Activated CD8-positive, alpha-beta memory T cell treated with anti-CD3 and anti-CD28 coated beads for 36 hours (primary cell): ENCODE measurements at regions not wholly inside any gene's neighbourhood (a gene's known extent, or its start where the extent isn't known, plus 50 kb on each side); places are given as distances from the start of the nearest gene placed in this dataset.
"Not testable (repeated sequence)": the region's sequence is repeated elsewhere in the genome, so short reads cannot be mapped to it uniquely, and the experiment has no call there.

Source experiments
- CTCF ChIA-PET: fragments of 350-600 bp; sonication (Branson Sonifier 250); formaldehyde crosslinking; loops from one replicate; lab custom pipeline; 2021; ENCODE audit warnings: antibody characterized with exemption; lab: Charles Lee
- POLR2A ChIA-PET: fragments of 350-600 bp; sonication (Branson Sonifier 250); formaldehyde crosslinking; loops from one replicate; lab custom pipeline; 2021; ENCODE audit warnings: antibody characterized with exemption; lab: Charles Lee

DNA sequence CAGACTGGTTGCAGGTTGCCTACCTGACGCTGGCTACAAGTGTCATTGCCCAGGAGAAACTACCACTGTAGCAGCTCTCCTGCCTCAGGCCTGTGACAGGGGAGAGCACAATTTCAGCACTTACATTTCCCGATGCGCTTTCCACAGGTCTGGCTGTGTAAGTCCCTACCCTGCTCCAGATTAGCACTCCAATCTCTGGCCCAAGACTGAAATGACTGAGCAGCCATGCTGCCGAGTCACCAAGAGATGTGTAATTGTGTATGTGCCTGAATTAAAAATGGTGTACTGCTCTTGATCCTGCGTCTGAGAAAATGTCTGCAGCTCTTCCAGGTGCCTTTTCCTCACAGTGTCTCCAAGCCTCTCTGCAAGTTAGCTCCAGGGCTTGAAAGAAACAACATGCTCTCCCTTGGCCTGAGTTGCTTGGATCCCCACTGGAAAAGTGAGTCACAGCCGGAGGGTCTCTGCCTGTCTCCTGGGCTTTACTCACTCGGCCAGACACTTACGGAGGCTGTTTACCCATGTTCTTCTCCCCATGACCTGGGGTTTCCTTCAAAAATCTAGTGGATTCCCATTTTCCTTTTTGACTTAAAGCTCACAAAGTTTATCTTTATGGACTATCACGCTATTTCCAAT lies 1001.7 kb upstream of the KCND2 start:
- ChIA-PET POLR2A (no interaction called here), CTCF (no interaction called here)

DNA sequence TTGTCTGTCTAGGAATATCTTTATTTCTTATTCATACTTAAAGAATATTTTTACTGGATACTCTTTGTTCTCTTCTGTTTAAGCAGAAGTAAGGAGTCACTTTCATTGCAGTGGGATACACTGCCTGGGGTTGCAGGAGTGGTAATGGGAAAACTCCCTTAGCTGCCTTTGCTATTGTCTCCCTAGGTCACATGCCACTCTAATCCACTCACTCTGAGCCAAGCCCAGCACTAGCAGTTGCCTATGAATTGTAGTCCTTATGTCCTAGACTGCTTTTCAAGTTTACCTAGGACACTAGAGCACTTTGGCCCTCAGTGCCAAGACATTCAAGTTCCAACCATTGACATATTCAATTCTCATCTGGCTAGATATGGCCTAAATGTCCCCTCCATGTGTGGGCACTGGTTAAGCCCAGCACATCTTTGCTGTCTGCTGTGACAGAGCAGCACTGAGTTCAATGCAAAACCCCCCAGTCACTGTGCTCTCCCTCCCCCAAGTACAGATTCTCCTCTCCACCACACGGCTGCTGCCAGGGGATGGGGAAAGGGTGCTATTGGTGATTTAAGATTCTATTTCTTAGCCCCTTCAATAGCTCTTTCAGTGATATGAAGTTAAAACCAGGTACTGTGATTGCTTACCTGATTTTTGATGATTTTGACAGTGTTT lies 991.7 kb upstream of the KCND2 start:
- POLR2A ChIA-PET: no interaction called here
- CTCF ChIA-PET: no interaction called here

DNA sequence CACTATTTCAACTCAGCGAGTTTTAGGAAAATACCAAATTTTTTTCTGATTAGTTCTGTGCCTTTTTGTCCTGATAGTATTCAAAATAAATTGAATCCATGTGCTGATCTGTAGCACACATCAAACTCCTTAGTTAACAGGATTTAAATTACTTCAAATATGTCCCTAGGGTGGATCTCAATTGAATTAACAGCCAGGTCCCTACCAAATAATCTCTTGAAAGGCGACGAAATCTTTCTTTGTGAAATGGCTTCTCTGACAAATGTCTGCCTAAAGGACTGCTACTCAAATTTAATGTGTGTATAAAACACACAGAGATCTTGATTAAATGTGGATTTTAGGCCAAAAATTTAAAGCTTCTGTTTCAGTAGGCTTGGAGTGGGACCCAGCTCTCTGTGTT lies 989.6 kb upstream of the KCND2 start:
- CTCF ChIA-PET: no interaction called here
- POLR2A ChIA-PET: no interaction called here

DNA sequence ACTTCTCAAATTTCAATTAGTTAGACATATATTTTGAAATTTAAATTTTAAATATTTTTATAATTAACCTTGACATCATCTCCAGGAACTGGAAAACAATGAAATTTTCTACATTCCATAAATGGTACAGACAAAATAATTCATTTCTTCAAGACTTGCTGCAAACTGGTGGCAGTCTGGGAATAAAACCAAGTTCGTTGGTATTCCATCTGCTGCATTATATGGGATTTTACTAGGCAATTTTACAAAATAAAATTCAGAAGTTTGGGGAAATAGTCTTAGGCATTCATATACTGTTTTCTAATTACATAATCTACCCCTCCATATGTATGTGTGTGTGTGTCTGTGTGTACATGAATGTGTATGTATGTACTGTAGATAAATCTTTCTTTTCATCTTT lies 984.6 kb upstream of the KCND2 start:
- POLR2A ChIA-PET: no interaction called here
- CTCF ChIA-PET: no interaction called here

DNA sequence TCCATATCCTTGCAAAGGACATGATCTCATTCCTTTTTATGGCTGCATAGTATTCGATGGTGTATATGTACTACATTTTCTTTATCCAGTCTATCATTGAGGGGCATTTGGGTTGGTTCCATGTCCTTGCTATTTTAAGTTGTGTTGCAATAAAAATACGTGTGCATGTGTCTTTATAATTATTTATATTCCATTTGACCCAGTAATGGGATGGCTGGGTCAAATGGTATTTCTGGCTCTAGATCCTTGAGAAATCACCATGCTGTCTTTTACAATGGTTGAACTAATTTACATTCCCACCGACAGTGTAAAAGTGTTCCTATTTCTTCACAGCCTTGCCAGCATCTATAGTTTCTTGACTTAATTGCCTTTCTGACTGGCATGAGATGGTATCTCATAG lies 972.6 kb upstream of the KCND2 start:
- POLR2A ChIA-PET, CTCF ChIA-PET: not testable (repeated sequence)

DNA sequence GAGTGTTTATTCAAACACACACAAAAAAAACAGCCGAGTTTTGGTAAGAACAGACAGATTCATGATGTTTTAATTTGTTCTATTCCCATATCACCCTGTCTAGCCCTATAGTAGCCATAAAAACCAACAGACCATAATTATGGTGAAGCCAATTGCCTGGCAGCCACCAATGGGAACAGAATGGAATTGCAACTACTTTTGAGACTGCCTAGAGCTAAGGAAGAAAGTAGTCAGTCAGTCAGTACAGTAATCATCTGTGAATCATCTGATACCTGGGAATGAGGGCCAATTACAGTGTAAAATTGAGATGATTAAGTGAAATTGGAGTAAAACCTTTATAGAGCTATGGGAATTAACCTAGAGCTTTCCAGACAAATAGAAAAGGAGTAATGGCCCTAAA lies 952.7 kb upstream of the KCND2 start:
- ChIA-PET CTCF (no interaction called here), POLR2A (no interaction called here)

DNA sequence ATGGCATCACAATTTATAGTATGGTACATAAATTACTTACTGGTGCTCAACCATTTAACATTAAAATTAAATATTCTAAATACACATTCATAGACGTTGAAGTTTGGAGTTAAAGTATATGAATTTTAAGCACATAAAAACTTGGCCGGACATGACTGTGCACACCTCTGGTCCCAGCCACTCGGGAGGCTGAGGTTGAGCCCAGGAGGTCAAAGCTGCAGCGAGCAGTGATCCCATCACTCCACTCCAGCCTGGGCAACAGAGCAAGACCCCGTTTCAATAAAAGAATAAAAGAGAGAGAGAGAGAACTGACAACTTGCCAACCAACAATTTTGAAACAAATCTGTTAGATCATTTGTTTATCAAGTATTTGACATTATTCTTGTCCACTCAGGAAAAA lies 943.3 kb upstream of the KCND2 start:
- CTCF ChIA-PET: no interaction called here
- POLR2A ChIA-PET: no interaction called here

DNA sequence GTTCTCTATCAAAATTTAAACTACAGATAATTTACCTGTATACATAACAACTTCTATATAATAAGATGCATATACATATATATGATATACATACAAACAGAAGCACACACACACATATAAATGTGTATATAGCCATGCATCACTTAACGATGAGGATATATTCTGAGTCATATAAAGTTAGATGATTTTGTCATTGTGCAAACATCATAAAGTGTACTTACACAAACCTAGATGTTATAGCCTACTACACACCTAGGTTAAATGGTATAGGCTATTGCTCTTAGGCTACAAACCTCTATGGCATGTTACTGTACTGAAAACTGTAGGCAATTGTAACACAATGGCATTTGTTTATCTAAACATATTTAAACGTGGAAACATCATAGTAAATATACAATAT lies 937.6 kb upstream of the KCND2 start:
- CTCF ChIA-PET: no interaction called here
- POLR2A ChIA-PET: no interaction called here

DNA sequence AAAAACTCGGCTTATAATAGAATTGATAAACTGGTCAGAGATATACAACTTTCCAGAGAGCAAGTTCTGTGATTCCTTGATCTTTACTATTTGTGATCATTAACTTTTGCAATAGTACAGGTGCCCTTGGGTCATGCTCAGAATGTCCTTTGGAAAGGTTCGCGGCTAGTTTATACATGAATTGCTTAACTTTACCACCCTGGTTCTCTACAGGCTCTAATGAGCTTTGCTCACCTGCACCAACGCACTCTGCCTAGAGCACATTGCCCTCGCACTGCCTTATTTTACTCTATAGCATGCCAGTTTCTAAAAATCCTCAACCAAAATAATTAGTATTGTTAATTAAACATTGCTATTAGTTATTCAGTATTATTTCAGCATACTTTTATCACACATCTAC lies 931.2 kb upstream of the KCND2 start:
- ChIA-PET POLR2A (no interaction called here), CTCF (no interaction called here)

DNA sequence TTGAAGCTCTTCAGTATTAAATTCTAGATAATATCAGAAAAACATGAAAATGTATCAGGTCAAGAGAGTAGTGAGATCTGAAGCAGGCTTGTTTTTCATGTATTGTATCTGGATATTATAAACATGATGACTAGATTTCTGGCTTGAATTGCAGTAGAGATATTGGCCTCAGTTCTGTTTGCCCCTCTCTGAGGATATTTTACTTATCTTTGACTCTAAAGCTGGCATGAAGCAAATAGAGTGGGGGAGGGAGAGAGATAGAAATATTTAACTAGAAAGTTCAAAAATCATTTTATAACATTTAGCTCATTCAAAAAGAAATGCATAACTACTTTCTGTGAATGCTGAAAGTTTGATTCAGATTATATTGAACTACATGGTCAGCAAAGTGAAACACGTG lies 929.7 kb upstream of the KCND2 start:
- ChIA-PET CTCF (no interaction called here), POLR2A (no interaction called here)

DNA sequence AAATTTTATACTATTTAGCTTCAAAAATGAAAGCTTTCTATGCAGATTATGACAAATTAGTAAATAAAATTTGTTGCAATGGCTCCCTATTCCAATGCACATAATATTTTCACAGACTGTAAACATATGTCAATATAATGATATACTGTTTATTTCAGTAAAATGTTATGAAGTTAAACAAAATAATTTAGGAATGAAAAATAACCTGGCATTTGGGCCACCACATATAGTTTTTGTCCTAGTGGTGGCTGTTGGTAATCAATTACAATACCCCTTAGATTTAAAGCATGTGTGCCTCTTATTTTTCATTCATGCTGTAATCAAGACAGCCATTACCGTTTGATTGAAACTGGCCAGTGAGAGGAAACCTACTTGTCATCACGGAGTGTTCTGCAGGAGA lies 928.5 kb upstream of the KCND2 start:
- CTCF ChIA-PET: no interaction called here

DNA sequence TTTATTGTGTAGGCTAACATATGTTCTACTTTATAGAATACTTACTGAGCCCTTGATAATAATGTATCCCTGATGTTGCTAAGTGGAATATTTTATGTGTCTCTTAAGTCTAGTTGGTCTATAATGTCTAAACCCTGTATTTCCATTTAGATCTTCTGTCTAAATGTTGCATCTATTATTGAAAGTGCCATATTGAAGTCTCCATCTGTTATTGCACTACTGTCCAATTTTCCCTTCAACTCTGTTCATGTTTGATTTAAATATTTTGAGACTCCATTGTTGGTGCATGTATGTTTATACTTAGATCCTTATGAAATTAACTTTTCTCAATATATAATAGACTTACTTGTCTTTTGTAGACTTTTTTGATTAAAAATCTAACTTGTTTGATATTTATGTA lies 924.5 kb upstream of the KCND2 start:
- POLR2A ChIA-PET: no interaction called here
- CTCF ChIA-PET: no interaction called here

More for the DNA sequence above, 928.5 kb upstream of the KCND2 start:
- POLR2A ChIA-PET: no interaction called here

DNA sequence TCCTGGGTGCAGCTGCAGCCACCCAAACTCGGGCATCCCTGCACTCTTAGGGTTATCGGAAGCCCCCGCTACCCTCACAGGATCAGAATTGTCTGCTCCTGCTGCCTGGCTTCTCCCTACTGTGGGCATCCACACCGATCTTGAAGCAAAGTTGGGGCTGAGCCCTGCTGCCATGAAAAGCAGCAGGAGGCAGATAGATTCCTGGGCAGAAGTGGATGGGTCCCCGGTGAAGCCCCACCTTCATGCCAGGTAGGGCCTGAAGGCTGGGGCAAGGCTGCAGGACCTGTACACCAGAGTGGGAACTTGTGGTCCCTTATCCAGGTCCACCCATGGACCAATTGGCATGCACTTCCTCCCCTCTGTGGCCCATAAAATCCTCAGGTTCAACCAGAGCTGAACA lies 922.6 kb upstream of the KCND2 start:
- ChIA-PET CTCF (no interaction called here), POLR2A (no interaction called here)

DNA sequence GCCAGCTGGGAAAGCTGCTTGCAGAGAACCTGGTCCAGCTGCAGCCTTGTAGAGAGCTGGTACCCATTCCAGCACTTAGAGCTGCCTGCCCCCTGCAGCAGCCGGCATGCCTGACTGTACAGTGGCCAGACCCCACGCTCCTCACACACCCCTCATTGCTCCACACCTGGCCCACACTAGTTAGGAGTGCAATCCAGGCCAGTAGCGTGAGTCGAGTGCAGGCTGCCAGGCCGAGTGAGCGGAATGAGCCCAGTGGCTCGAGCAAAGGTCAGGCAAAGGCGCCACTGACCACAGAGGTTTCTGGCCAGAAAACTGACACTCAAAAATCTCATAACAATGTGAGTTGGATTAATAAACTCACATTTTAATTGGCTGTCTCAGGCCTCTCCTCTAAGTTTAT lies 921.7 kb upstream of the KCND2 start:
- ChIA-PET CTCF (no interaction called here), POLR2A (no interaction called here)

DNA sequence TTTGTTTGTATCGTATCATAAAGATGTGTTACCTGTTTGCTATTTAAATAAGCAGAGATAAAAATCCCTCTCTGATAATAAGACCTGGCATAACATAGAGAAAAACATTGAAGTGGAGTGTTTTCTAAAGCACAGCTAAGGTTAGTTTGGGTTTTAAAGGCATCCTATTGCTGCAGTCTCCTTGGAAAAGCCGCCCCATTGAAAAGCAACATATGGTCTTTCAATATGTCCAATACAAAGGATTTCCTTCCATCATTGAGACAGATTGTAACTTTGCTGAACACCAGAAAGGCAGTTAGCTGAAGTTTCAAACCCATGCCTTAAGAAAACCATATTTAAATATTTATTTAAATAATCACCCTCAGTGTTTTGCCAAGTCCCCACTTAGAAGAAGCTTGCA lies 898.5 kb upstream of the KCND2 start:
- ChIA-PET CTCF (no interaction called here), POLR2A (no interaction called here)

DNA sequence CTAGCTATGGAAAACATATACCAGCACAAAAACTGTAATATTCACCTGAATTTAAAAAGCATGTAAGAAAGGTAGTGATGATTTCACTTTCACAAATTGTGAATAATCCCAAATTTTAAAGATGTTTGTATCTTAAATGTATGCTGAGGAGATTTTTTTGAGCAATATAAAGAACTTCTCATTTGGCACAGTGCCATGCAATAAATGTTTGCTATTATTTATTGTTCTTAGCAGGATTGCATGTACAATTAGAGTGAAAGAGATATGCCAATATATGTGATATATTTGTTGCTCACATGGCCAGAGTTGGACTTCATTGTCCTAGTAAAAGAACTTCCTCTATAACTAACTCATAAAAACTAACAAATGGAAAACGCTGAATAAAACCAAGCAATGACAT lies 895.1 kb upstream of the KCND2 start:
- POLR2A ChIA-PET: no interaction called here
- CTCF ChIA-PET: no interaction called here

DNA sequence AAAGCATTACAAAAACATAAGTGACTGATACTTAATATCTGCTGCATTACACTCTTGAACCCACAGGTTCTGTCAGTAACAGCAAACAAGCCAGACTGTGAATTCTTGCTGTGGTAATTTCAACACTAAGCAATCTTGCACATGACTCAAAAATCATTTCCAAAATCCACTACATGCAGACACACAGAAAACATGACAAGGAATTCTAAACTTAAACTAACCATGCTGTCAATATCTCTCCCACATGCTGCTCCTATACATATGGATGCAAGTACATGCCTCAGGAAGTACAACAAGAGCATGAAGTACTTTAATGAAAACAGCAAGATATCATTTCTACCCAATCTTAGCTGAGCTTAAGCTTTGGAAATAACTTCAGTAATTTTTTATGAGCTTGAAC lies 890.2 kb upstream of the KCND2 start:
- POLR2A ChIA-PET: no interaction called here
- CTCF ChIA-PET: no interaction called here

DNA sequence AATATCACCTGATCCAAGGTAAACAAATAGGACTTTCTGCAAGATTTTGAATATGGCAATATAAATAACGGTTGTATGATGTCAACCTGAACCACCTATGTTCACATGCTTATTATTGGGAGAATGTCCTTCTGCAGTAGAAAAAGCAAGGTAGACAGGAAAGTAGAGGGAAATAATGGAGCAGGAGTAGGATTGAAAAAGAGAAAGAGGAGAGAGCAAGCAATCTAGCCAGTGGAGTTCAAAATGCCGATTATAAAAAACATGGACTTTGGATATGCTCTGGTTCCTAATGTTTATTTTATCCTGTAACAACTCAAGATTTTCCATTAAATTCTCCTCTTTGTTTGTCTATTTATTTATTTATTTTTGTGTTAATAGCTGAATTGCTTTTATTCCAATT lies 878.0 kb upstream of the KCND2 start:
- POLR2A ChIA-PET: no interaction called here
- CTCF ChIA-PET: no interaction called here

DNA sequence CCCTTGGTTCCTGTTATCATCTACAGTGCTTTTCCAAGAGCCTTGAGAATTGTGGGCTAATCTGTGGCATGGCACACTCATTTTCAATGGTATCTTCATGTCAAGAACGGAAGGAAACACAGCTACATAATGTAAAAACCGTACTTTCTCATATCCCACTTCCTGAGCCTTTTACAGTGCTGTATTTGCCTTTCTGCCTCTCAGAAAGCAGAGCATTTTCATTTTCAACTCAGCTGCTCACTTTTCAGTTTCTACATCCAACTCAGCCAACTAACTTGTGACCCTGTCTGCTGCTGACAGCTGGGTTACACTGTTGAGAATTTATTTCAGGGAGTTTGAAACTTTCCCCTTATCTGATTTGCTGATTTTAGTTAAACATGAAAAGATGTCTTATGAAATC lies 875.8 kb upstream of the KCND2 start:
- ChIA-PET POLR2A (no interaction called here), CTCF (no interaction called here)

DNA sequence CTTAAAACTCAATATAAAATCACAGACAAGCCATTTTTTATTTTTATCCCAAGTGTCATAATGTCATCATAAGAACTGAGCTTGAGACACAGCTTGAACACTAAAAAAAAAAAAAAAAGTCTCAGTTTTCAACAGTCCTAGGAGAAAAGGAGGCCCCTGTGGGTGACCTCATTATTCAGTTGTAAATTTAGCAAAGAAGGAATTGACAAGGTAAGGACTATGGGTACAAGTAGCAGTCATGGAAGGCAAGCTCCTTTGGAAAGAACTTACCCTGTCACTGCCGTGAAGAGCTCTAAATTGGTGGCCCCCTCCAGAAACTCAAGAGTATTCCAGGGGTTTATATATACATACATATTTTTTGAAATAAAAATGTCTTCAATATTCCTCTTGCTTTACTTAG lies 864.4 kb upstream of the KCND2 start:
- ChIA-PET POLR2A (no interaction called here), CTCF (no interaction called here)

DNA sequence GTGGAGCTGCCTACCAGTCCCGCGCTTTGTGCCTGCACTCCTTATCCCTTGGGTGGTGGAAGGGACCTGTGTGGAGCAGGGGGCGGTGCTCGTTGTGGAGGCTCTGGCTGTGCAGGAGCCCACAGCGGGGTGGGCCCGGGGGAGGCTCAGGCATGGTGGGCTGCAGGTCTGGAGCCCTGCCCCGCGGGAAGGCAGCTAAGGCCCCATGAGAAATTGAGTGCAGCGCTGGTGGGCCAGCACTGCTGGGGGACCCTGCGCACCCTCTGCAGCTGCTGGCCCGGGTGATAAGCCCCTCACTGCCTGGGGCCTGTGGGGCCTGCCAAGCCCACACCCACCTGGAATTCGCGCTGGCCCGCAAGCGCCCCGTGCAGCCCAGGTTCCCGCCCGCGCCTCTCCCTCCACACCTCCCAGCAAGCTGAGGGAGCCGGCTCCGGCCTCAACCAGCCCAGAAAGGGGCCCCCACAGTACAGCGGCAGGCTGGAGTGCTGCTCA lies 859.6 kb upstream of the KCND2 start:
- ChIA-PET CTCF (no interaction called here), POLR2A (no interaction called here)

DNA sequence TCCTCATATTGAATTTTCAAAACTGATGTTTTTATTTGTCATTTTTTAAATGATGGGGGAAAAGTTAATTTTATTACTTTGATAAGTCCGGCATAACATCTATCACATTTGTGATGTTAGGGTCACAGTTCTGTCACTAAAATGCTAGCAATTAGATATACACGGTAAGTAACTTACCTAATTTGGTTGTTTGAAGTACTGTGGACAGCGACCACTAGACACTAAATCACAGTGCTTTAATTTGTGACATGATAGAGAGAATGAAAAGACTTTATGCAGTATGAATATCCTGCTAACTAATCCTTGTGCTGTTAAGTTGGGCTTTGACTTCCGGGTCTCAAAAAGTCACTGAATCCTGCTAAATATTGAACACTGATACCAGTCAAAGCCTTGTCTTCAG lies 857.3 kb upstream of the KCND2 start:
- ChIA-PET POLR2A (no interaction called here), CTCF (no interaction called here)
